COR-L47 (cell line): ENCODE measurements at regions not wholly inside any gene's neighbourhood (a gene's known extent, or its start where the extent isn't known, plus 50 kb on each side); places are given as distances from the start of the nearest gene placed in this dataset.
"Not testable (repeated sequence)": the region's sequence is repeated elsewhere in the genome, so short reads cannot be mapped to it uniquely, and the experiment has no call there.

Experiments
- DNase-seq: peaks from one replicate; lab custom pipeline; 2025; lab: John Stamatoyannopoulos, UW

GRCh38 chr2:179385756-179386155 lies 121.1 kb upstream of the SESTD1 start:
- DNase-seq: not testable (repeated sequence)

DNA sequence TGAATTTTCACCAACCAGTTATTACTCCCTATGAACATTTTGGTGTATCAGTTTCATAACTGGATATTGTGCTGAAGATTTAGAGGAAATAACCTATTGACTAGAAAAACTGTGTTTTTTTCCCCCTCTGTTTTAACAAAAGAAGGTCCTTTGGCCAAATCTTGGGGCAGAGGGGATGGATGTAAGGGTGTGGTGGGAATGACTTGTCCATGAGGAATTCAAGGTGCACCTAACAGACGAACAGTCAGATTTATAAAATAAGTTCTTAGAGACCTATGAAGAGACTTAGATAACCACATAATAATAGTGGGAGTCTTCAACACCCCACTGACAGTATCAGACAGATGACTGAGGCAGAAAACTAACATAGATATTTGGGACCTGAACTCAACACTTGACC lies 119.3 kb upstream of the SESTD1 start:
- no peak for DNase-seq

DNA sequence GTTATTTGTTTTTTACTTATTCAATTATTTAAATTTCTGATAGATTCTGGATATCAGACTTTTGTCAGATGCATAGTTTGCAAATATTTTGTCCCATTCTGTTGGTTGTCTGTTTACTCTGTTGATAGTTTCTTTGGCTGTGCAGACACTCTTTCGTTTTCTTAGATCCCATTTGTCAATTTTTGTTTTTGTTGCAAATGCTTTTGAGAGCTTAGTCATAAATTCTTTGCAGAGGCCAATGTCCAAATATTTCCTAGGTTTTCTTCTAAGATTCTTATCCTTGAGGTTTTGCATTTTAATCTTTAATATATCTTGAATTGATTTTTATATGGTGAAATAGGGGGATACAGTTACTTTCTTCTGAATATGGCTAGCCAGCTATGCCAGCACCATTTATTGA lies 112.7 kb upstream of the SESTD1 start:
- DNase-seq: no peak

- no peak for DNase-seq
Measured at GRCh38 chr2:179376881-179377280, 112.2 kb upstream of the SESTD1 start.

GRCh38 chr2:179373816-179374215 lies 109.2 kb upstream of the SESTD1 start:
- DNase-seq: no peak

DNA sequence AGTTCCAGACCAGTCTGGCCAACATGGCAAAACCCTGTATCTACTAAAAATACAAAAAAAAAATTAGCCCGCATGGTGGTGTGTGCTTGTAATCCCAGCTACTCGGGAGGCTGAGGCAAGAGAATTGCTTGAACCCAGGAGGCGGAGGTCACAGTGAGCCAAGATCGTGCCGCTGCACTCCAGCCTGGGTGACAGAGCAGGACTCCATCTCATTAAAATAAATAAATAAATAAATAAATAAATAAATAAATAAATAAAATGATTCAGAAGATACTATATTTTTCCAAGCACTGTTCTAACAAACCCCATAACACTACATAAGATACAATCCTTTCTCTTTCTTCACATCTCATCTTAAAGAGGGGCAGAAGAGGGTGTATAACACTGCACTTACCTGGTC lies 100.9 kb upstream of the SESTD1 start:
- not testable (repeated sequence) for DNase-seq

DNA sequence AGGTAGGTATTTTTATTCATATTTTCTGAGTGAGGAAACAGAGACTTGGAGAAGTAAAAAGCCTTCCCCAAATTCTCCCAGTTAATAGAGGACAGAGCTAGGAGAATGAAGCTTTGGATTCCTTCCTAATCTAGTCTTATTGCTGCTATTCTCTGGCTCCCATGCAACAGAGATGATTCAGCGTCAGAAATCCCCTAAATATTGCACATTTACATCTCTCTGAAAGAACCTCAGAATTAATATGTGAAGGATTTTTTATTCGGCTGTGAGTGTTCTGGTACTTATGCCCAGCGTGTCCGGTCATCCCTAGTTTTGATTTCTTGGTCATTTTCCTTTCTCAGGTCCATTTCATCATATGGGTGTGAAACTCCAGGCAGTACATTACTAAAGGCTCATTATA lies 91.2 kb upstream of the SESTD1 start:
- DNase-seq: no peak

- no peak for DNase-seq
Measured at GRCh38 chr2:179354739-179355537, 90.3 kb upstream of the SESTD1 start.

DNA sequence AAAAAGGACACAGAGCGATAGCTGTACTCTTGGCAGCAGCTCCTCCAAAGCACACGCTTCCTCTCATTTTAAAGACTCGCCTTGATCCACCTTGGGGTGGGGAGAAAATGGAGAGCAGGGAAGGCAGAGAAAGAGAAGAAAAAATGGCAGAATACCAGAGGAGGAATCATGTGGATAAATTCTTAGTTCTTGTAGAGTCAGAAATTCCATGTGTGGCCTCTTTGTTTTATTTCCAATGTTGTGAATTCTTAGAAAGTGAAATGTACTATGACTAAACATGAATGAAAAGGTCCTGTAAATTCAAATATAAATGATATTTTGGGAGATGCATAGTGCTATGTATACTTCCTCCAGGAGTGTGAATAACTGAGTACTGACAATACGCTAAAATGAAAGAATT lies 89.7 kb upstream of the SESTD1 start:
- DNase-seq: no peak

DNA sequence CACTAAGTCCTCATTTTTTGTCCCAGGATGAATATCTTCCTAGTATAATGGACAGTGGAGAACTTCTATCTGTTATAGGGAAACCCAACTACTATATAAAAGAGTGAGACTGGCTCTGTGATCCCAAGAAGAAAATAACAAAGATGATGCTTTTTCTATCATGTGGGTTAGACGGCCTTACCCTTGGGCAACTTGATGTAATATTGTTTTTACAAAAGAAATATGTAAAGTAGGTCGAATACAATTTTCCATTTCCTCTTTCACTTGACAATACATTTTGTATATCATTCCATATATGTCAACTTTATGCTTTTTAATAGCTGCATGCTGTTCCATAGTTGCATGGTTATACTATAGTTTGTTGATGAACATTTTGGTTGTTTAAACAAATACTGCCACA lies 87.5 kb upstream of the SESTD1 start:
- no peak for DNase-seq

DNA sequence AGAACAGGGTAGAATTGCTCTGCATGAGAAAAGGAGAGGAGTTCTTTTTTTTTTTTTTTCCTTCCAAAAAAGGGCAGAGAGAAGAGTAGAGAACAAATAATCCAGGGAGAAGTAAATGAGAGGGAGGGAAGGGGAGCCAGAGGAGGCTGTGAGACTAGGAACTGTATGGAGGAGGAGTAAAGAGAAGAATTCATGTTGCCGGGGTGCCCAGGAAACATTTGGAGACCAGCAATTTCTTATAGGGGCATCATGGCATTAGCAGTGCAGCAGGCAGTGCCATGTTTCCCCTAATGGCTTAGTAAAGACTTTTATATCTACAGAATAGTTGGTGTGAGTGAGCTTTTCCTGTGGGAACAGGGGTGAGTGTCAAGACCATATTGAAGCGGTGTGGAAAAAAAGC lies 86.4 kb upstream of the SESTD1 start:
- DNase-seq: no peak

- DNase-seq: no peak
Measured at GRCh38 chr2:179349670-179350303, 85.2 kb upstream of the SESTD1 start.

GRCh38 chr2:179348906-179349305 lies 84.3 kb upstream of the SESTD1 start:
- no peak for DNase-seq

- DNase-seq: no peak
Measured at GRCh38 chr2:179344970-179345369, 80.3 kb upstream of the SESTD1 start.

DNA sequence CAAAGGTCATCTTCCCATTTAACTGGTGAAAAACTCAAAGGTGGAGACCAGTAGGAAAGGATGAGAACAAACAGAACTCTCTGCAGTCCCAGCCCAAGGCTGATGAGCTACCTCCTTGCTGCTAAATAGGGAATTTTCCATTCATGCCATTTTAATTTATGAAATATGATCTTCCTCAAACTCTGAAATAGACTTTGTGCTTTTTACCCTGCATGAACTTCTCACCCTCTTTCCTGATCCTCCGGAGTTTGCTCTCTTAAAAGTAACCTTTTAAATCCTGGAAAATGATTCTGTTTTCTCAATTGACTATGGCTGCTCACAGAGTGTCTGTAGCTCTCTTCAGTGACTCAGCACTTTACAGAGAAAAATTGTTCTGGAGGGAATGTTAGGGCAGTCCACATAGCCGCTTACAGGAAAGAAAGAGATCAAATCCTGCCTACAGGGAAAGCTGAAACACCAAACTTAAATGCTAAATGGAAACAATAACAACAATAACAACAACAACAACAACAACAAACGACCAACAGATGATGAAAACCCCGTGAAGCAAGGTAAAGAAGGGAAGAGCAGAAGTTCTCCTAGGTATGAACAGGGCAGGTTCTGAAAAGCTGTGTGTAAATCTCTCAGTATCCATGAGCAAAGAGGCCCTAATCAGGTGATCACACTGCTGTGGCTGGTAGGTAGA lies 79.8 kb upstream of the SESTD1 start:
- no peak for DNase-seq

- DNase-seq: no peak
Measured at GRCh38 chr2:179343945-179344279, 79.3 kb upstream of the SESTD1 start.

DNA sequence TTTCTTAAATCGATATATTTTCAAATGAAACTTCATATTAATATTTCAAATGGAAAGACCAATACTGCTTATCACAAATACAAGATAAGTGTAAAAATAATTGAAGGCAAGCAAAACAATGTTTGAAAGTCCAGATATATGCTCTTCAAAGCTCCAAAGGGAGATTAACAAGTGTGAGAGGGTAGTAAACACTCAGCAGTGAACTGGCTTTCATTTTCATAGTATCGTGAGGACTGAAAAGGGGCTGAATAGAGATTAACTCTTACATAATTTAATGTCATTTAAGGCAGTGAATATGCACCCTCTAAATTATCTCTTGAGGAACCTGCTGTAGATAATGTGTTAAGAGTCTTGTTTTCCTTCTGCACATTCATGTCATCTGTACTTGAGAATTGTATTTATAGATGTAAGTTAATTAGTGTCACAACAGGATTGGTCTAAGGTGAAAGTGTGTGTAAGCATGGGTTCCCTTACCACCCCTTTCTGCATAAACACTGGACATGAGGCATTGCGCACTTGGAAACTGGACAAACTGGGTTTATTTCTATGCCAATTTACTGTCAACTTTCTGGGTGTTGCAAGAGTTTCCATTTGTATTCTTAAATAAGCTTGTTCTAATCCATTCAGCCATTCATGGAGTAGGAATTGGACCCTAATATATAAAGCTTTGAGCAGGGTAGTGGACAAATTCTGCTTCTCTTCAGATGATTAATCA lies 76.7 kb upstream of the SESTD1 start:
- no peak for DNase-seq

GRCh38 chr2:179340678-179341077 lies 76.0 kb upstream of the SESTD1 start:
- peak; percentile 32 for DNase-seq

- DNase-seq: no peak
Measured at GRCh38 chr2:179338681-179339080, 74.0 kb upstream of the SESTD1 start.

- peak; percentile 29 for DNase-seq
Measured at GRCh38 chr2:179336782-179337534, 72.3 kb upstream of the SESTD1 start.

GRCh38 chr2:179335732-179336131 lies 71.1 kb upstream of the SESTD1 start:
- no peak for DNase-seq

GRCh38 chr2:179332903-179333302 lies 68.3 kb upstream of the SESTD1 start:
- DNase-seq: no peak
